Activated CD4-positive, alpha-beta memory T cell treated with anti-CD3 and anti-CD28 coated beads, Interleukin-2, amount 10 ng/mL, durations not matched to agents 7 days and 5 days (primary cell): ENCODE measurements at regions not wholly inside any gene's neighbourhood (a gene's known extent, or its start where the extent isn't known, plus 50 kb on each side); places are given as distances from the start of the nearest gene placed in this dataset.

Source experiments
- CTCF ChIA-PET: fragments of 350-600 bp; sonication (Branson Sonifier 250); formaldehyde crosslinking; loops from one replicate; lab custom pipeline; 2021; ENCODE audit warnings: antibody characterized with exemption, inconsistent platforms; lab: Charles Lee
- POLR2A ChIA-PET: fragments of 350-600 bp; sonication (Branson Sonifier 250); formaldehyde crosslinking; loops from one replicate; lab custom pipeline; 2021; ENCODE audit warnings: antibody characterized with exemption; lab: Charles Lee
- DNase-seq: peaks from one replicate; pipeline ENCODE4 v3.0.0-alpha.2; 2020
- H3K27ac Mint-ChIP-seq: one replicate; pipeline ENCODE4 v1.8.0; 2021; ENCODE audit warnings: mild to moderate bottlenecking, mixed read lengths
- H3K27me3 Mint-ChIP-seq: one replicate; pipeline ENCODE4 v1.8.0; 2021; ENCODE audit warnings: mixed read lengths
- H3K36me3 Mint-ChIP-seq: one replicate; pipeline ENCODE4 v1.8.0; 2021; ENCODE audit warnings: low read depth, mixed read lengths
- H3K4me1 Mint-ChIP-seq: one replicate; pipeline ENCODE4 v1.8.0; 2021; ENCODE audit warnings: mixed read lengths
- H3K4me3 Mint-ChIP-seq: one replicate; pipeline ENCODE4 v1.8.0; 2021; ENCODE audit warnings: mild to moderate bottlenecking, mixed read lengths
- H3K9me3 Mint-ChIP-seq: one replicate; pipeline ENCODE4 v1.8.0; 2021; ENCODE audit warnings: mixed read lengths

- DNase-seq, result no peak
- Mint-ChIP-seq H3K27me3 (no peaks in the 10 kb centered on the region), H3K36me3 (no peaks in the 10 kb centered on the region), H3K4me3 (no peak overlapping the region), H3K9me3 (peaks cover 3% of the 10 kb centered on the region), H3K27ac (no peak overlapping the region), H3K4me1 (no peaks in the 10 kb centered on the region)
- POLR2A ChIA-PET, result no interaction called here
- CTCF ChIA-PET, result no interaction called here
Observed at GRCh38 chr9:82369251-82369945, 380.8 kb downstream of the SPATA31D1 start.

- Mint-ChIP-seq H3K4me3 (no peak overlapping the region), H3K27me3 (no peaks in the 10 kb centered on the region), H3K4me1 (no peaks in the 10 kb centered on the region), H3K36me3 (no peaks in the 10 kb centered on the region), H3K27ac (no peak overlapping the region), H3K9me3 (peaks cover 7% of the 10 kb centered on the region)
- DNase-seq, result no peak
- CTCF ChIA-PET, result no interaction called here
- POLR2A ChIA-PET, result no interaction called here
Observed at GRCh38 chr9:82375041-82375440, 386.5 kb downstream of the SPATA31D1 start.

DNA sequence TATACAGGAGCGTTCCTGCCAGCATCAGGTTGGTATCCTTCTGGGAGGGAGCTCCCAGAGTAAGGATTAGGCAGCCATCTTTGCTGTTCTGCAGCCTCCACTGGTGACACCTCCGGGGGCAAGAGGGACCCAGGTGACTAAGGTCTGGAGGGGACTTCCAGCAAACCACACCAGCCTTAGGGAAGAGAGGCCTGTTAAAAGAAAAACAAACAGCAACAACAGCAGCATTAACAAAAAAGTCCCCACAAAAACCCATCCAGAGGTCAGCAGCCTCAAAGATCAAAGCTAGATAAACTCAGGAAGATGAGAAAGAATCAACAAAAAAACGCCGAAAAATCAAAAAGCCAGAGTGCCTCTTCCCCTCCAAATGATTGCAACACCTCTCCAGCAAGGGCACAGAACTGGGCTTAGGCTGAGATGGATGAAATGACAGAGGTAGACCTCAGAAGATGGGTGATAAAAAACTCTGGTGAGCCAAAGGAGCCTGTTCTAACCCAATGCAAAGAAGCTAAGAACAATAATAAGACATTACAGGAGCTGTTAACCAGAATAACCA, 388.2 kb downstream of the SPATA31D1 start:
- no peaks in the 10 kb centered on the region for H3K27me3 Mint-ChIP-seq
- POLR2A ChIA-PET, result no interaction called here
- no peaks in the 10 kb centered on the region for H3K4me1 Mint-ChIP-seq
- no peak for DNase-seq
- no peak overlapping the region for H3K4me3 Mint-ChIP-seq
- peaks cover 6% of the 10 kb centered on the region for H3K9me3 Mint-ChIP-seq
- CTCF ChIA-PET, result no interaction called here
- no peaks in the 10 kb centered on the region for H3K36me3 Mint-ChIP-seq
- no peak overlapping the region for H3K27ac Mint-ChIP-seq

GRCh38 chr9:82382887-82383616, 394.5 kb downstream of the SPATA31D1 start:
- Mint-ChIP-seq H3K4me3 (no peak overlapping the region), H3K27ac (no peak overlapping the region), H3K9me3 (peaks cover 16% of the 10 kb centered on the region), H3K27me3 (no peaks in the 10 kb centered on the region), H3K36me3 (no peaks in the 10 kb centered on the region), H3K4me1 (no peaks in the 10 kb centered on the region)
- POLR2A ChIA-PET, result no interaction called here
- CTCF ChIA-PET, result no interaction called here
- DNase-seq, result no peak

- DNase-seq, result no peak
- H3K4me3 Mint-ChIP-seq, result no peak overlapping the region
Observed at GRCh38 chr9:82385633-82386032, 397.1 kb downstream of the SPATA31D1 start.

GRCh38 chr9:82397534-82397933, 409.0 kb downstream of the SPATA31D1 start:
- POLR2A ChIA-PET, result no interaction called here
- H3K4me1 Mint-ChIP-seq, result no peaks in the 10 kb centered on the region
- no peak for DNase-seq
- no peak overlapping the region for H3K4me3 Mint-ChIP-seq
- H3K27ac Mint-ChIP-seq, result no peak overlapping the region
- no peaks in the 10 kb centered on the region for H3K36me3 Mint-ChIP-seq
- CTCF ChIA-PET, result no interaction called here
- H3K9me3 Mint-ChIP-seq, result peaks cover 4% of the 10 kb centered on the region
- no peaks in the 10 kb centered on the region for H3K27me3 Mint-ChIP-seq

More at GRCh38 chr9:82385633-82386032, 397.1 kb downstream of the SPATA31D1 start:
- H3K27ac Mint-ChIP-seq, result no peak overlapping the region
- no peaks in the 10 kb centered on the region for H3K4me1 Mint-ChIP-seq
- no peaks in the 10 kb centered on the region for H3K27me3 Mint-ChIP-seq
- H3K9me3 Mint-ChIP-seq, result peaks cover 14% of the 10 kb centered on the region
- CTCF ChIA-PET, result no interaction called here
- H3K36me3 Mint-ChIP-seq, result no peaks in the 10 kb centered on the region
- POLR2A ChIA-PET, result no interaction called here

GRCh38 chr9:82404196-82404870, 415.8 kb downstream of the SPATA31D1 start:
- H3K4me3 Mint-ChIP-seq, result no peak overlapping the region
- no peak for DNase-seq
- no peaks in the 10 kb centered on the region for H3K36me3 Mint-ChIP-seq
- H3K9me3 Mint-ChIP-seq, result peaks cover 11% of the 10 kb centered on the region
- CTCF ChIA-PET, result interaction anchor here (0.6 kb wide), 1 partner anchor 230 kb away, joined by 3 read pairs; no protein-coding TSS in a partner anchor
- no peak overlapping the region for H3K27ac Mint-ChIP-seq
- H3K4me1 Mint-ChIP-seq, result no peaks in the 10 kb centered on the region
- POLR2A ChIA-PET, result no interaction called here
- no peaks in the 10 kb centered on the region for H3K27me3 Mint-ChIP-seq

- Mint-ChIP-seq H3K36me3 (no peaks in the 10 kb centered on the region), H3K9me3 (peaks cover 10% of the 10 kb centered on the region), H3K27ac (no peak overlapping the region), H3K4me3 (no peak overlapping the region), H3K4me1 (no peaks in the 10 kb centered on the region), H3K27me3 (no peaks in the 10 kb centered on the region)
- no peak for DNase-seq
- ChIA-PET POLR2A (no interaction called here), CTCF (no interaction called here)
Observed at GRCh38 chr9:82404881-82405280, 416.3 kb downstream of the SPATA31D1 start.

GRCh38 chr9:82406456-82407085, 418.0 kb downstream of the SPATA31D1 start:
- ChIA-PET POLR2A (no interaction called here), CTCF (no interaction called here)
- Mint-ChIP-seq H3K27me3 (no peaks in the 10 kb centered on the region), H3K9me3 (peaks cover 12% of the 10 kb centered on the region), H3K4me3 (no peak overlapping the region), H3K4me1 (no peaks in the 10 kb centered on the region), H3K36me3 (no peaks in the 10 kb centered on the region), H3K27ac (no peak overlapping the region)
- no peak for DNase-seq

DNA sequence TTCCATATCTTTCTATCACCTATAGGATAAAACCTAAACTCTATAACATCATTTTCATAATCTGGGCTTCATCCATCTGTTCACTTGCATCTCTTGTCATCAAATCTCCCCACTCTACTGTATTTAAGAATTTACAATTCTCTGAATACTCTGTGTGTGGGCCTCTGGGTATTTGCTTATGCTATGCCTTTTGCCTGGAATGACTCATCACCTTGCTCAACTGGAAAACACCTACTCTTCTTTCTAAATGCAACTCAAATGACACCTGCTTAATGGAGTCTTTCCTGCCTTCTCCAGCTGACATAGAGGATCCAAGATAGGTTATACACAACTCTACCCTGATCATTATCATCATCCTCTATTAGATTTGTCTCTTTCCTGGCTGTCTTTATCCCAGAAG, 421.7 kb downstream of the SPATA31D1 start:
- CTCF ChIA-PET, result no interaction called here

GRCh38 chr9:82410866-82411265, 422.3 kb downstream of the SPATA31D1 start:
- Mint-ChIP-seq H3K36me3 (no peaks in the 10 kb centered on the region), H3K9me3 (peaks cover 23% of the 10 kb centered on the region), H3K27me3 (no peaks in the 10 kb centered on the region), H3K4me1 (no peaks in the 10 kb centered on the region), H3K27ac (no peak overlapping the region), H3K4me3 (no peak overlapping the region)
- ChIA-PET POLR2A (no interaction called here), CTCF (no interaction called here)
- DNase-seq, result no peak

More for the DNA sequence above, 421.7 kb downstream of the SPATA31D1 start:
- Mint-ChIP-seq H3K36me3 (no peaks in the 10 kb centered on the region), H3K27ac (no peak overlapping the region), H3K9me3 (peaks cover 21% of the 10 kb centered on the region), H3K4me3 (no peak overlapping the region), H3K27me3 (no peaks in the 10 kb centered on the region), H3K4me1 (no peaks in the 10 kb centered on the region)
- POLR2A ChIA-PET, result no interaction called here
- no peak for DNase-seq

GRCh38 chr9:82412586-82413305, 424.2 kb downstream of the SPATA31D1 start:
- ChIA-PET POLR2A (no interaction called here), CTCF (no interaction called here)
- H3K9me3 Mint-ChIP-seq, result peaks cover 21% of the 10 kb centered on the region
- H3K27ac Mint-ChIP-seq, result no peak overlapping the region
- no peaks in the 10 kb centered on the region for H3K27me3 Mint-ChIP-seq
- H3K36me3 Mint-ChIP-seq, result no peaks in the 10 kb centered on the region
- no peak for DNase-seq
- H3K4me3 Mint-ChIP-seq, result no peak overlapping the region
- no peaks in the 10 kb centered on the region for H3K4me1 Mint-ChIP-seq
